A549 (cell line): ENCODE measurements at regions not wholly inside any gene's neighbourhood (a gene's known extent, or its start where the extent isn't known, plus 50 kb on each side); places are given as distances from the start of the nearest gene placed in this dataset.

Source experiments
- ATAC-seq, 2 experiments: fragments of 200-7000 bp in 1 of 2; fragments of >200 bp in 1 of 2; cut with Nextera tagmentation in 1 of 2; cut with Tn5 transposase in 1 of 2; 3 replicates each; pipeline versions ENCODE4 v1.8.0 to v1.9.1; 2018 to 2020; ENCODE audit warnings: mild to moderate bottlenecking in 1 of 2, moderate library complexity in 1 of 2
- CTCF ChIA-PET: fragments of 300-600 bp; sonication (Branson Sonifier 250); formaldehyde crosslinking; extraction: SDS; loops from one replicate; lab custom pipeline; 2021; ENCODE audit warnings: antibody characterized with exemption, inconsistent platforms; lab: Yijun Ruan, JAX
- POLR2A ChIA-PET: fragments of 350-600 bp; formaldehyde crosslinking; extraction: SDS; loops from one replicate; lab custom pipeline; 2021; ENCODE audit warnings: antibody characterized with exemption, inconsistent platforms; lab: Yijun Ruan, JAX
- DNase-seq, 2 experiments: peaks; one replicate each; pipeline versions ENCODE4 v3.0.0 to v3.0.0-alpha.2; 2011 to 2016; ENCODE audit warnings: low read depth in 1 of 2, low spot score in 1 of 2
- FAIRE-seq: peaks from 2 replicates; lab custom pipeline; 2011; peaks lifted over from hg19 to GRCh38; lab: Jason Lieb, UNC
- H3K27ac ChIP-seq, 2 experiments: fragments of >200 bp; sonication (Bioruptor Twin); formaldehyde crosslinking; 3 replicates each; pipeline ENCODE4 v1.5.1; 2016 to 2017
- H3K4me1 ChIP-seq: fragments of >200 bp; sonication (Bioruptor Twin); formaldehyde crosslinking; 3 replicates; pipeline ENCODE4 v1.6.1; 2016
- H3K4me2 ChIP-seq: fragments of >200 bp; sonication (Bioruptor Twin); formaldehyde crosslinking; 3 replicates; pipeline ENCODE4 v1.6.1; 2016
- H3K4me3 ChIP-seq: fragments of >200 bp; sonication (Bioruptor Twin); formaldehyde crosslinking; 3 replicates; pipeline ENCODE4 v1.5.1; 2016
- H3K9me3 ChIP-seq: fragments of >200 bp; sonication (Bioruptor Twin); formaldehyde crosslinking; 3 replicates; pipeline ENCODE4 v1.6.1; 2016
- BHLHE40 ChIP-seq: IDR thresholded peaks from 2 replicates; pipeline ENCODE4 v1.6.1; 2012; ENCODE audit warnings: low read depth, low read length, inconsistent platforms
- CBX8 ChIP-seq: fragments of 200-600 bp; sonication (generic); IDR thresholded peaks from 2 replicates; pipeline ENCODE4 v1.6.1; 2016
- CHD4 ChIP-seq: fragments of 200-600 bp; sonication (generic); IDR thresholded peaks from 2 replicates; pipeline ENCODE4 v1.6.1; 2016; ENCODE audit warnings: antibody characterized with exemption, mild to moderate bottlenecking, borderline replicate concordance
- EHF ChIP-seq: fragments of 250-450 bp; sonication (Bioruptor Pico); IDR thresholded peaks from 2 replicates; pipeline ENCODE4 v1.5.0; 2020; ENCODE audit warnings: mild to moderate bottlenecking
- EHMT2 ChIP-seq: fragments of 200-600 bp; sonication (generic); IDR thresholded peaks from 2 replicates; pipeline ENCODE4 v1.6.1; 2016; ENCODE audit warnings: antibody characterized with exemption, low read depth, mild to moderate bottlenecking, moderate library complexity
- EP300 ChIP-seq, 2 experiments: fragments of >200 bp; sonication (Bioruptor Twin); formaldehyde crosslinking; IDR thresholded peaks; 2 replicates in 1 of 2; 3 replicates in 1 of 2; pipeline ENCODE4 v1.6.1; 2016 to 2017
- ESRRA ChIP-seq: fragments of 150-350 bp; IDR thresholded peaks from 2 replicates; pipeline ENCODE4 v1.6.1; 2014; ENCODE audit warnings: mild to moderate bottlenecking, low read length, borderline replicate concordance
- FOSL2 ChIP-seq, 2 experiments: fragments of 450-650 bp in 1 of 2; fragments of >200 bp in 1 of 2; sonication (Bioruptor Twin) in 1 of 2; formaldehyde crosslinking; IDR thresholded peaks; 2 replicates each; pipeline versions ENCODE4 v1.5.0 to v1.6.1; 2016 to 2020; ENCODE audit warnings: mild to moderate bottlenecking in 1 of 2, moderate library complexity in 1 of 2
- FOXS1 ChIP-seq: fragments of 250-450 bp; sonication (Bioruptor Pico); IDR thresholded peaks from 2 replicates; pipeline ENCODE4 v1.5.0; 2020; ENCODE audit warnings: mild to moderate bottlenecking, moderate library complexity
- GATA3 ChIP-seq: IDR thresholded peaks from 2 replicates; pipeline ENCODE4 v1.6.1; 2012; ENCODE audit warnings: borderline replicate concordance
- HOXB5 ChIP-seq: fragments of 250-450 bp; sonication (Bioruptor Pico); IDR thresholded peaks from 2 replicates; pipeline ENCODE4 v1.5.0; 2020; ENCODE audit warnings: mild to moderate bottlenecking, moderate library complexity
- MYC ChIP-seq: IDR thresholded peaks from 2 replicates; pipeline ENCODE4 v1.6.1; 2012; ENCODE audit warnings: mild to moderate bottlenecking, inconsistent platforms, low read length, improper control_type of control experiment, borderline replicate concordance
- PHF8 ChIP-seq: fragments of 200-600 bp; sonication (generic); IDR thresholded peaks from 2 replicates; pipeline ENCODE4 v1.6.1; 2016; ENCODE audit warnings: low read depth, mild to moderate bottlenecking, antibody characterized with exemption, moderate library complexity, borderline replicate concordance
- POLR2AphosphoS2 ChIP-seq: conservative IDR thresholded peaks from 2 replicates; pipeline ENCODE4 v1.6.1; 2012; ENCODE audit warnings: low read length, improper control_type of control experiment, inconsistent platforms
- RAD21 ChIP-seq, 2 experiments: fragments of >200 bp in 1 of 2; sonication (Bioruptor Twin) in 1 of 2; formaldehyde crosslinking in 1 of 2; IDR thresholded peaks in 1 of 2; conservative IDR thresholded peaks in 1 of 2; 2 replicates in 1 of 2; 3 replicates in 1 of 2; pipeline ENCODE4 v1.6.1; 2012 to 2018; ENCODE audit warnings: inconsistent platforms in 1 of 2
- RARB ChIP-seq: fragments of 250-450 bp; sonication (Bioruptor Pico); IDR thresholded peaks from 2 replicates; pipeline ENCODE4 v1.8.0; 2021; ENCODE audit warnings: mild to moderate bottlenecking, moderate library complexity
- RNF2 ChIP-seq: fragments of 200-600 bp; sonication (generic); IDR thresholded peaks from 2 replicates; pipeline ENCODE4 v1.6.1; 2016; ENCODE audit warnings: low read depth, mild to moderate bottlenecking, antibody characterized with exemption, moderate library complexity, borderline replicate concordance
- ZC3H11A ChIP-seq: fragments of 450-650 bp; IDR thresholded peaks from 2 replicates; pipeline ENCODE4 v1.6.1; 2014; ENCODE audit warnings: antibody characterized with exemption, mild to moderate bottlenecking
- ZFP36 ChIP-seq: fragments of 450-650 bp; IDR thresholded peaks from 2 replicates; pipeline ENCODE4 v1.6.1; 2014; ENCODE audit warnings: borderline replicate concordance; ENCODE audit not compliant: partially characterized antibody
- ZSCAN20 ChIP-seq: fragments of 250-450 bp; sonication (Bioruptor Pico); IDR thresholded peaks from 2 replicates; pipeline ENCODE4 v1.8.0; 2022; ENCODE audit warnings: mild to moderate bottlenecking, moderate library complexity
- WGBS: methylation state at CpG from one replicate; pipeline ENCODE4 v1.1.6; 2017; ENCODE audit errors: missing lambda C conversion rate; 5-methylcytosine and 5-hydroxymethylcytosine counted together
- TF ChIP-seq, protein P1 (sequence below): fragments of >200 bp; sonication (Bioruptor Twin); formaldehyde crosslinking; IDR thresholded peaks from 2 replicates; pipeline ENCODE4 v1.6.1; 2016
- TF ChIP-seq, protein P2 (sequence below): fragments of 250-450 bp; sonication (Bioruptor Pico); IDR thresholded peaks from 2 replicates; pipeline ENCODE4 v1.5.0; 2021; ENCODE audit warnings: mild to moderate bottlenecking, moderate library complexity, borderline replicate concordance
- TF ChIP-seq, protein P3 (sequence below): IDR thresholded peaks from 2 replicates; pipeline ENCODE4 v1.6.1; 2012; ENCODE audit warnings: low read depth, borderline replicate concordance
- TF ChIP-seq, protein P4 (sequence below): IDR thresholded peaks from 2 replicates; pipeline ENCODE4 v1.6.1; 2012
- TF ChIP-seq, protein P5 (sequence below): fragments of 250-450 bp; sonication (Bioruptor Pico); IDR thresholded peaks from 2 replicates; pipeline ENCODE4 v1.5.0; 2020; ENCODE audit warnings: low read depth, mild to moderate bottlenecking, moderate library complexity
- TF ChIP-seq, protein P6 (sequence below): fragments of 150-350 bp; IDR thresholded peaks from 2 replicates; pipeline ENCODE4 v1.6.1; 2014; ENCODE audit warnings: low read depth, mild to moderate bottlenecking, low read length

DNA sequence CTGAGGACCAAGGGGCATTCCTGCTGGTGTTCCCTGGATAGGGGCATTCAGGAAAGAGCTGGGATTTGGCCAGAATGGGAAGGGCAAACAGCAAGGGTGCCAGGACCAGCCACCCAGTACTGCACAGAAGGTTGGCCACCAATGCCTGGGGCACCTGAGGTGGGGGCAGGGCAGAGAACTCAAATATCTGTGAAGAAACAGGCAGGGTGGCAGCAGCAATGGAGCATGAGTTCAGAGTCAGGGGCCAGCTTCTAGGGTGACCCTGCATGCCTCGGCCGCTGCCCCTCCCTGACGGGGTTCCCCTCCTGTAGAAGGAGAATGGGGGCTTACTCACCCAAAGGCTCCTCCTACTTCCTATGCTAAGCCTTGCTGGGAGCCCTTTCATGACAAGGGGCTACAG, 79.3 kb upstream of the SHANK2 start:
- CTCF ChIA-PET: interaction anchor here (0.7 to 7.4 kb wide), 4 partner anchors 12 to 79 kb away, joined by 3 to 42 read pairs (median 4); partner anchors contain the start of gene SHANK2
- DNase-seq: no peak
- WGBS: 20% methylated on average over 2 of the region's 3 CpGs

DNA sequence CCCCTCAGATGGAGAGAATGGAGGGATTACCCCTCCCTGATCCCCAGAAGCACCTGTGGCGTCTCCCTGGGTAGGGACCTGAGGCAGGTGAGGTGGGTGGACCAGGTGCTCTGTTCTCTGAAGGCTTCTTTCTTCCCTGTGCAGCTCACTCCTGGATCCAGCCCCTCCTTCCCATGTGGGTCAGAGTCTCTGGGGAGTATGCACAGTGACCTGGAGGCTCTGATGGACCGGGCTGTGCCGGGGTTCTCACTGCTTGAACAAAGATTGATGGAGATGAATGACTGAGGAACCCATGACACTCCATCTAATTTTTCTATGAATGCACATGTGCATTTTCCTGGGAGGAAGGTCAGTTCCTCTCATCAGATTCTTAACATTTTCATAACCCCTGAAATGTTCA, 78.6 kb upstream of the SHANK2 start:
- peaks cover 20% of the 10 kb centered on the region for H3K9me3 ChIP-seq
- TF ChIP-seq, protein P1, sequence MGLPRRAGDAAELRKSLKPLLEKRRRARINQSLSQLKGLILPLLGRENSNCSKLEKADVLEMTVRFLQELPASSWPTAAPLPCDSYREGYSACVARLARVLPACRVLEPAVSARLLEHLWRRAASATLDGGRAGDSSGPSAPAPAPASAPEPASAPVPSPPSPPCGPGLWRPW: no peak
- TF ChIP-seq, protein P2, sequence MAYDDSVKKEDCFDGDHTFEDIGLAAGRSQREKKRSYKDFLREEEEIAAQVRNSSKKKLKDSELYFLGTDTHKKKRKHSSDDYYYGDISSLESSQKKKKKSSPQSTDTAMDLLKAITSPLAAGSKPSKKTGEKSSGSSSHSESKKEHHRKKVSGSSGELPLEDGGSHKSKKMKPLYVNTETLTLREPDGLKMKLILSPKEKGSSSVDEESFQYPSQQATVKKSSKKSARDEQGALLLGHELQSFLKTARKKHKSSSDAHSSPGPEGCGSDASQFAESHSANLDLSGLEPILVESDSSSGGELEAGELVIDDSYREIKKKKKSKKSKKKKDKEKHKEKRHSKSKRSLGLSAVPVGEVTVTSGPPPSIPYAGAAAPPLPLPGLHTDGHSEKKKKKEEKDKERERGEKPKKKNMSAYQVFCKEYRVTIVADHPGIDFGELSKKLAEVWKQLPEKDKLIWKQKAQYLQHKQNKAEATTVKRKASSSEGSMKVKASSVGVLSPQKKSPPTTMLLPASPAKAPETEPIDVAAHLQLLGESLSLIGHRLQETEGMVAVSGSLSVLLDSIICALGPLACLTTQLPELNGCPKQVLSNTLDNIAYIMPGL (CRISPR knock-in tag): no peak
- no peak for TF ChIP-seq EP300 (IDR thresholded peaks at IDR 0.05)
- WGBS: 79% methylated on average over 3 of the region's 3 CpGs
- no peaks in the 10 kb centered on the region for H3K4me1 ChIP-seq
- no peak overlapping the region for H3K4me3 ChIP-seq
- no peak overlapping the region for H3K4me2 ChIP-seq
- CTCF ChIA-PET: interaction anchor here (1.2 to 7.4 kb wide), 3 partner anchors 12 to 79 kb away, joined by 3 to 42 read pairs (median 3); partner anchors contain the start of gene SHANK2
- H3K27ac ChIP-seq: no peak overlapping the region
- FAIRE-seq: no peak
- DNase-seq: no peak
- POLR2A ChIA-PET: no interaction called here
- ATAC-seq: no peak

More for the DNA sequence above, 79.3 kb upstream of the SHANK2 start:
- H3K27ac ChIP-seq: no peak overlapping the region
- POLR2A ChIA-PET: no interaction called here
- FAIRE-seq (no peak), ATAC-seq (no peak)
- H3K9me3 ChIP-seq: peaks cover 20% of the 10 kb centered on the region
- H3K4me1 ChIP-seq: no peaks in the 10 kb centered on the region
- no peak overlapping the region for H3K4me2 ChIP-seq
- TF ChIP-seq ZC3H11A: no peak
- TF ChIP-seq PHF8: no peak
- TF ChIP-seq, protein P3, sequence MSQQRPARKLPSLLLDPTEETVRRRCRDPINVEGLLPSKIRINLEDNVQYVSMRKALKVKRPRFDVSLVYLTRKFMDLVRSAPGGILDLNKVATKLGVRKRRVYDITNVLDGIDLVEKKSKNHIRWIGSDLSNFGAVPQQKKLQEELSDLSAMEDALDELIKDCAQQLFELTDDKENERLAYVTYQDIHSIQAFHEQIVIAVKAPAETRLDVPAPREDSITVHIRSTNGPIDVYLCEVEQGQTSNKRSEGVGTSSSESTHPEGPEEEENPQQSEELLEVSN: no peak
- TF ChIP-seq, protein P4, sequence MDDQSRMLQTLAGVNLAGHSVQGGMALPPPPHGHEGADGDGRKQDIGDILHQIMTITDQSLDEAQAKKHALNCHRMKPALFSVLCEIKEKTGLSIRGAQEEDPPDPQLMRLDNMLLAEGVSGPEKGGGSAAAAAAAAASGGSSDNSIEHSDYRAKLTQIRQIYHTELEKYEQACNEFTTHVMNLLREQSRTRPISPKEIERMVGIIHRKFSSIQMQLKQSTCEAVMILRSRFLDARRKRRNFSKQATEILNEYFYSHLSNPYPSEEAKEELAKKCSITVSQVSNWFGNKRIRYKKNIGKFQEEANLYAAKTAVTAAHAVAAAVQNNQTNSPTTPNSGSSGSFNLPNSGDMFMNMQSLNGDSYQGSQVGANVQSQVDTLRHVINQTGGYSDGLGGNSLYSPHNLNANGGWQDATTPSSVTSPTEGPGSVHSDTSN: no peak
- no peak for TF ChIP-seq HOXB5
- TF ChIP-seq ZSCAN20 (CRISPR knock-in tag): no peak
- no peak for TF ChIP-seq BHLHE40
- TF ChIP-seq EP300 (IDR thresholded peaks at IDR 0.05): no peak
- TF ChIP-seq RAD21 (conservative IDR thresholded peaks at IDR 0.05 in 1 of 2, IDR thresholded peaks at IDR 0.05 in 1 of 2): no peak
- no peak for TF ChIP-seq ESRRA
- TF ChIP-seq MYC: no peak
- TF ChIP-seq, protein P5, sequence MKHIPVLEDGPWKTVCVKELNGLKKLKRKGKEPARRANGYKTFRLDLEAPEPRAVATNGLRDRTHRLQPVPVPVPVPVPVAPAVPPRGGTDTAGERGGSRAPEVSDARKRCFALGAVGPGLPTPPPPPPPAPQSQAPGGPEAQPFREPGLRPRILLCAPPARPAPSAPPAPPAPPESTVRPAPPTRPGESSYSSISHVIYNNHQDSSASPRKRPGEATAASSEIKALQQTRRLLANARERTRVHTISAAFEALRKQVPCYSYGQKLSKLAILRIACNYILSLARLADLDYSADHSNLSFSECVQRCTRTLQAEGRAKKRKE (CRISPR knock-in tag): no peak
- H3K4me3 ChIP-seq: no peak overlapping the region

DNA sequence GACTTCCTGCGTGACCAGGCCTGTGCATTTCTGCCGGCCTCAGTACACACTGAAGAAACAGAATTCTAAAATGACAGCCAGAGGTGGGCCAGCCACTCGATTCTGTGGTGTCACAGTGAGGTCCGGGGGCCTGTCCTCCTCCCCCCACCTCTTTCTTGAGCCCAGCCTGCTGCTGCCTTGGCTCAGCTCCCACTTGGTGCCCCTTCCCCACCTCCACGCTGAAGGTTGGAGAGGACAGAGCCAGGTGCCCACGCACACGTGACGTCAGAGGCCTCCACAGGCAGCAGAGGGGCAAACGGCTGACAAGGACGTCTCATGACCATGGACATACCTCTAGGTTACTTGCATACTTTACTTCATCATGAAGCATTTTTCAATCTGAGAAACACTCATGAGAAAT, 78.0 kb upstream of the SHANK2 start:
- Histone ChIP-seq H3K9me3 (peaks cover 20% of the 10 kb centered on the region), H3K4me3 (no peak overlapping the region), H3K4me2 (no peak overlapping the region), H3K27ac (no peak overlapping the region), H3K4me1 (no peaks in the 10 kb centered on the region)
- WGBS: 70% methylated on average over 10 of the region's 10 CpGs
- DNase-seq: no peak
- TF ChIP-seq EHMT2: no peak
- no peak for TF ChIP-seq FOXS1 (CRISPR knock-in tag)
- no peak for TF ChIP-seq FOSL2 (IDR thresholded peaks at IDR 0.05)
- no peak for TF ChIP-seq FOSL2 (CRISPR knock-in tag; IDR thresholded peaks at IDR 0.05)
- no peak for TF ChIP-seq EP300 (IDR thresholded peaks at IDR 0.05)
- TF ChIP-seq RARB: no peak
- no peak for TF ChIP-seq EHF (CRISPR knock-in tag)
- TF ChIP-seq, protein P6, sequence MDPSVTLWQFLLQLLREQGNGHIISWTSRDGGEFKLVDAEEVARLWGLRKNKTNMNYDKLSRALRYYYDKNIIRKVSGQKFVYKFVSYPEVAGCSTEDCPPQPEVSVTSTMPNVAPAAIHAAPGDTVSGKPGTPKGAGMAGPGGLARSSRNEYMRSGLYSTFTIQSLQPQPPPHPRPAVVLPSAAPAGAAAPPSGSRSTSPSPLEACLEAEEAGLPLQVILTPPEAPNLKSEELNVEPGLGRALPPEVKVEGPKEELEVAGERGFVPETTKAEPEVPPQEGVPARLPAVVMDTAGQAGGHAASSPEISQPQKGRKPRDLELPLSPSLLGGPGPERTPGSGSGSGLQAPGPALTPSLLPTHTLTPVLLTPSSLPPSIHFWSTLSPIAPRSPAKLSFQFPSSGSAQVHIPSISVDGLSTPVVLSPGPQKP: no peak
- no peak for TF ChIP-seq CHD4
- no peak for TF ChIP-seq CBX8
- TF ChIP-seq RNF2: no peak
- no peak for TF ChIP-seq ZFP36
- no peak for TF ChIP-seq ZSCAN20 (CRISPR knock-in tag)
- TF ChIP-seq POLR2AphosphoS2: no peak
- no peak for TF ChIP-seq GATA3
- ChIA-PET POLR2A (no interaction called here), CTCF (interaction anchor here (0.7 to 7.4 kb wide), 3 partner anchors 13 to 78 kb away, joined by 3 to 42 read pairs (median 3); partner anchors contain the start of gene SHANK2)
- no peak for ATAC-seq
- no peak for FAIRE-seq
